Keratinocyte (primary cell): ENCODE measurements at regions not wholly inside any gene's neighbourhood (a gene's known extent, or its start where the extent isn't known, plus 50 kb on each side); places are given as distances from the start of the nearest gene placed in this dataset.

Experiments used
- CTCF ChIP-seq, 3 experiments: IDR thresholded peaks in 1 of 3; conservative IDR thresholded peaks in 1 of 3; optimal IDR thresholded peaks in 1 of 3; 2 replicates in 2 of 3; 3 replicates in 1 of 3; pipeline versions ENCODE3 to v1.5.1; 2011; ENCODE audit warnings: low read length in 3 of 3, mild to moderate bottlenecking in 3 of 3, moderate library complexity in 2 of 3, control low read depth in 1 of 3, inconsistent platforms in 1 of 3; ENCODE audit not compliant: insufficient read depth in 2 of 3; ENCODE audit errors: extremely low read depth in 1 of 3
- EZH2 ChIP-seq: IDR thresholded peaks from one replicate; pipeline ENCODE4 v1.6.1; 2012; ENCODE audit warnings: inconsistent platforms, mild to moderate bottlenecking, low read length, moderate library complexity

GRCh38 chr21:41630917-41631316 lies 123.0 kb upstream of the TMPRSS2 start:
- no peak for TF ChIP-seq CTCF (optimal IDR thresholded peaks at IDR 0.05 in 1 of 3, IDR thresholded peaks at IDR 0.05 in 1 of 3, conservative IDR thresholded peaks at IDR 0.05 in 1 of 3; ENCODE audit: extremely low read depth in 1 of 3, insufficient read depth in 2 of 3, low read length in 3 of 3)
- no peak for TF ChIP-seq EZH2
